ENCODE measurements at regions not wholly inside any gene's neighbourhood (a gene's known extent, or its start where the extent isn't known, plus 50 kb on each side); places are given as distances from the start of the nearest gene placed in this dataset.

GRCh38 chr5:174832811-174833210, 108.4 kb downstream of the MSX2 start:
- no peaks in the 10 kb centered on the region for H3K4me1 Mint-ChIP-seq
- DNase-seq (no peak), ATAC-seq (no peak)
- H3K4me3 Mint-ChIP-seq: no peak overlapping the region
- H3K36me3 Mint-ChIP-seq (ENCODE audit: low read depth): peaks cover 2% of the 10 kb centered on the region
- H3K27ac Mint-ChIP-seq: no peak overlapping the region
- no peaks in the 10 kb centered on the region for H3K9me3 ChIP-seq (ENCODE audit: control insufficient read depth, low read length, poor library complexity, severe bottlenecking)
- H3K27me3 Mint-ChIP-seq: peaks cover 6% of the 10 kb centered on the region

GRCh38 chr5:174832025-174832424, 107.6 kb downstream of the MSX2 start:
- Mint-ChIP-seq H3K4me1 (no peaks in the 10 kb centered on the region), H3K4me3 (no peak overlapping the region), H3K27ac (no peak overlapping the region), H3K27me3 (peaks cover 6% of the 10 kb centered on the region), H3K36me3 (ENCODE audit: low read depth) (no peaks in the 10 kb centered on the region)
- DNase-seq (no peak), ATAC-seq (no peak)
- H3K9me3 ChIP-seq (ENCODE audit: control insufficient read depth, low read length, poor library complexity, severe bottlenecking): no peaks in the 10 kb centered on the region

GRCh38 chr5:174831031-174831660, 106.8 kb downstream of the MSX2 start:
- Mint-ChIP-seq H3K36me3 (ENCODE audit: low read depth) (no peaks in the 10 kb centered on the region), H3K4me1 (no peaks in the 10 kb centered on the region), H3K27me3 (peaks cover 11% of the 10 kb centered on the region), H3K27ac (no peak overlapping the region), H3K4me3 (no peak overlapping the region)
- no peaks in the 10 kb centered on the region for H3K9me3 ChIP-seq (ENCODE audit: control insufficient read depth, low read length, poor library complexity, severe bottlenecking)
- no peak for DNase-seq
- no peak for ATAC-seq

- DNase-seq (no peak), ATAC-seq (no peak)
- Mint-ChIP-seq H3K27ac (no peak overlapping the region), H3K4me1 (no peaks in the 10 kb centered on the region), H3K27me3 (peaks cover 26% of the 10 kb centered on the region), H3K36me3 (ENCODE audit: low read depth) (no peaks in the 10 kb centered on the region), H3K4me3 (no peak overlapping the region)
- no peaks in the 10 kb centered on the region for H3K9me3 ChIP-seq (ENCODE audit: control insufficient read depth, low read length, poor library complexity, severe bottlenecking)
These were observed 105.1 kb downstream of the MSX2 start for GRCh38 chr5:174829511-174829864.

GRCh38 chr5:174828804-174829510, 104.6 kb downstream of the MSX2 start:
- no peak for ATAC-seq
- Mint-ChIP-seq H3K27me3 (peaks cover 26% of the 10 kb centered on the region), H3K27ac (no peak overlapping the region), H3K36me3 (ENCODE audit: low read depth) (no peaks in the 10 kb centered on the region), H3K4me3 (no peak overlapping the region), H3K4me1 (no peaks in the 10 kb centered on the region)
- no peaks in the 10 kb centered on the region for H3K9me3 ChIP-seq (ENCODE audit: control insufficient read depth, low read length, poor library complexity, severe bottlenecking)
- DNase-seq: no peak

GRCh38 chr5:174827558-174827957, 103.2 kb downstream of the MSX2 start:
- H3K27me3 Mint-ChIP-seq: peaks cover 23% of the 10 kb centered on the region
- no peaks in the 10 kb centered on the region for H3K4me1 Mint-ChIP-seq
- ATAC-seq (no peak), DNase-seq (no peak)
- no peaks in the 10 kb centered on the region for H3K9me3 ChIP-seq (ENCODE audit: control insufficient read depth, low read length, poor library complexity, severe bottlenecking)
- no peak overlapping the region for H3K4me3 Mint-ChIP-seq
- no peaks in the 10 kb centered on the region for H3K36me3 Mint-ChIP-seq (ENCODE audit: low read depth)
- H3K27ac Mint-ChIP-seq: no peak overlapping the region

- no peaks in the 10 kb centered on the region for H3K36me3 Mint-ChIP-seq (ENCODE audit: low read depth)
- peaks cover 20% of the 10 kb centered on the region for H3K27me3 Mint-ChIP-seq
- DNase-seq: no peak
- no peak overlapping the region for H3K4me3 Mint-ChIP-seq
- no peaks in the 10 kb centered on the region for H3K4me1 Mint-ChIP-seq
- no peak overlapping the region for H3K27ac Mint-ChIP-seq
- no peaks in the 10 kb centered on the region for H3K9me3 ChIP-seq (ENCODE audit: control insufficient read depth, low read length, poor library complexity, severe bottlenecking)
- ATAC-seq: no peak
These were observed 101.2 kb downstream of the MSX2 start for GRCh38 chr5:174825587-174825986.

- H3K27ac Mint-ChIP-seq: no peak overlapping the region
- no peaks in the 10 kb centered on the region for H3K27me3 Mint-ChIP-seq
- no peak for DNase-seq
- H3K36me3 Mint-ChIP-seq (ENCODE audit: low read depth): no peaks in the 10 kb centered on the region
- ATAC-seq: no peak
- no peak overlapping the region for H3K4me3 Mint-ChIP-seq
- H3K4me1 Mint-ChIP-seq: no peaks in the 10 kb centered on the region
- no peaks in the 10 kb centered on the region for H3K9me3 ChIP-seq (ENCODE audit: control insufficient read depth, low read length, poor library complexity, severe bottlenecking)
These were observed 94.0 kb downstream of the MSX2 start for GRCh38 chr5:174818430-174818829.

- Mint-ChIP-seq H3K27me3 (no peaks in the 10 kb centered on the region), H3K4me3 (no peak overlapping the region), H3K27ac (no peak overlapping the region), H3K36me3 (ENCODE audit: low read depth) (no peaks in the 10 kb centered on the region), H3K4me1 (no peaks in the 10 kb centered on the region)
- DNase-seq (no peak), ATAC-seq (no peak)
- no peaks in the 10 kb centered on the region for H3K9me3 ChIP-seq (ENCODE audit: control insufficient read depth, low read length, poor library complexity, severe bottlenecking)
These were observed 93.2 kb downstream of the MSX2 start for GRCh38 chr5:174817610-174818009.

GRCh38 chr5:174816858-174817257, 92.5 kb downstream of the MSX2 start:
- no peaks in the 10 kb centered on the region for H3K4me1 Mint-ChIP-seq
- no peak overlapping the region for H3K4me3 Mint-ChIP-seq
- H3K27ac Mint-ChIP-seq: no peak overlapping the region
- H3K36me3 Mint-ChIP-seq (ENCODE audit: low read depth): no peaks in the 10 kb centered on the region
- no peak for ATAC-seq
- H3K27me3 Mint-ChIP-seq: no peaks in the 10 kb centered on the region
- no peaks in the 10 kb centered on the region for H3K9me3 ChIP-seq (ENCODE audit: control insufficient read depth, low read length, poor library complexity, severe bottlenecking)
- no peak for DNase-seq

- no peaks in the 10 kb centered on the region for H3K27me3 Mint-ChIP-seq
- H3K4me3 Mint-ChIP-seq: no peak overlapping the region
- ATAC-seq: no peak
- H3K9me3 ChIP-seq (ENCODE audit: control insufficient read depth, low read length, poor library complexity, severe bottlenecking): no peaks in the 10 kb centered on the region
- no peaks in the 10 kb centered on the region for H3K4me1 Mint-ChIP-seq
- DNase-seq: no peak
- no peaks in the 10 kb centered on the region for H3K36me3 Mint-ChIP-seq (ENCODE audit: low read depth)
- H3K27ac Mint-ChIP-seq: no peak overlapping the region
These were observed 87.1 kb downstream of the MSX2 start for GRCh38 chr5:174811438-174811837.

GRCh38 chr5:174810796-174811195, 86.4 kb downstream of the MSX2 start:
- Mint-ChIP-seq H3K36me3 (ENCODE audit: low read depth) (no peaks in the 10 kb centered on the region), H3K4me3 (no peak overlapping the region), H3K27me3 (no peaks in the 10 kb centered on the region), H3K27ac (no peak overlapping the region), H3K4me1 (no peaks in the 10 kb centered on the region)
- DNase-seq: no peak
- ATAC-seq: no peak
- H3K9me3 ChIP-seq (ENCODE audit: control insufficient read depth, low read length, poor library complexity, severe bottlenecking): no peaks in the 10 kb centered on the region

- Mint-ChIP-seq H3K4me1 (no peaks in the 10 kb centered on the region), H3K36me3 (ENCODE audit: low read depth) (no peaks in the 10 kb centered on the region), H3K27me3 (no peaks in the 10 kb centered on the region), H3K27ac (no peak overlapping the region), H3K4me3 (no peak overlapping the region)
- no peaks in the 10 kb centered on the region for H3K9me3 ChIP-seq (ENCODE audit: control insufficient read depth, low read length, poor library complexity, severe bottlenecking)
- no peak for ATAC-seq
- DNase-seq: no peak
These were observed 83.1 kb downstream of the MSX2 start for GRCh38 chr5:174807471-174807870.

- Mint-ChIP-seq H3K4me1 (no peaks in the 10 kb centered on the region), H3K27me3 (no peaks in the 10 kb centered on the region), H3K27ac (no peak overlapping the region), H3K4me3 (no peak overlapping the region), H3K36me3 (ENCODE audit: low read depth) (no peaks in the 10 kb centered on the region)
- no peaks in the 10 kb centered on the region for H3K9me3 ChIP-seq (ENCODE audit: control insufficient read depth, low read length, poor library complexity, severe bottlenecking)
- ATAC-seq (no peak), DNase-seq (no peak)
These were observed 82.3 kb downstream of the MSX2 start for GRCh38 chr5:174806729-174807128.
